Midbrain (tissue), 1 donor: ENCODE measurements at regions not wholly inside any gene's neighbourhood (a gene's known extent, or its start where the extent isn't known, plus 50 kb on each side); places are given as distances from the start of the nearest gene placed in this dataset.
"Not testable (repeated sequence)": the region's sequence is repeated elsewhere in the genome, so short reads cannot be mapped to it uniquely, and the experiment has no call there.

ENCODE experiments used
- DNase-seq: peaks from one replicate; lab custom pipeline; 2025; lab: John Stamatoyannopoulos, UW

- no peak for DNase-seq
Observed at GRCh38 chr5:38607396-38607795, 51.0 kb upstream of the LIFR start.

GRCh38 chr5:38607930-38608564 is 51.6 kb upstream of the LIFR start:
- DNase-seq: no peak

- no peak for DNase-seq
Observed at GRCh38 chr5:38608874-38609273, 52.4 kb upstream of the LIFR start.

GRCh38 chr5:38612851-38613250 is 56.4 kb upstream of the LIFR start:
- no peak for DNase-seq

- DNase-seq: no peak
Observed at GRCh38 chr5:38613490-38613889, 57.0 kb upstream of the LIFR start.

- DNase-seq: no peak
Observed at GRCh38 chr5:38613992-38614836, 57.8 kb upstream of the LIFR start.

GRCh38 chr5:38615042-38615441 is 58.6 kb upstream of the LIFR start:
- DNase-seq: no peak

GRCh38 chr5:38615981-38616451 is 59.6 kb upstream of the LIFR start:
- DNase-seq: no peak

GRCh38 chr5:38618154-38618553 is 61.7 kb upstream of the LIFR start:
- DNase-seq: no peak

GRCh38 chr5:38621331-38621730 is 64.9 kb upstream of the LIFR start:
- DNase-seq: no peak

GRCh38 chr5:38621840-38622437 is 65.5 kb upstream of the LIFR start:
- DNase-seq: no peak

GRCh38 chr5:38622723-38623129 is 66.3 kb upstream of the LIFR start:
- DNase-seq: no peak

- not testable (repeated sequence) for DNase-seq
Observed at GRCh38 chr5:38624541-38624940, 68.1 kb upstream of the LIFR start.

GRCh38 chr5:38631376-38631775 is 74.9 kb upstream of the LIFR start:
- not testable (repeated sequence) for DNase-seq

- DNase-seq: no peak
Observed at GRCh38 chr5:38634568-38635369, 78.3 kb upstream of the LIFR start.

GRCh38 chr5:38636626-38637025 is 80.2 kb upstream of the LIFR start:
- no peak for DNase-seq

- DNase-seq: no peak
Observed at GRCh38 chr5:38638656-38639055, 82.2 kb upstream of the LIFR start.

- no peak for DNase-seq
Observed at GRCh38 chr5:38639377-38640358, 83.2 kb upstream of the LIFR start.

- DNase-seq: no peak
Observed at GRCh38 chr5:38641003-38641402, 84.6 kb upstream of the LIFR start.

GRCh38 chr5:38642189-38642911 is 85.9 kb upstream of the LIFR start:
- peak; percentile 75 for DNase-seq
